ENCODE measurements at regions not wholly inside any gene's neighbourhood (a gene's known extent, or its start where the extent isn't known, plus 50 kb on each side); places are given as distances from the start of the nearest gene placed in this dataset.

DNA sequence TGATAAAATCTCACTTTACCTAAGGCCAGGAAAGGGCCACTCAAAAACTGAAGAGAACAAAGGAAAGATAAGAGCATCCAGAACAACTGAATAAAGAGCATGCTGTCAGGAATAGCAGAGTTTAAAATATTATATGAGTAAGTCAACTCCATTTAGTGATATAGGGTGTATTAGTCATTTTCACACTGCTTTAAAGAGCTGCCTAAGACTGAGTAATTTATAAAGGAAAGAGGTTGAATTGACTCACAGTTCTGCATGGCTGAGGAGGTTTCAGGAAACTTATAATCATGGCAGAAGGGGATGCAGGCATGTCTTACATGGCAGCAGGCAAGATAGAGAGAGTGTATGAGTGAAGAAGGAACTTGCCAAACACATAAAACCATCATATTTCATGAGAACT lies 778.0 kb upstream of the NECTIN3 start:
- H3K4me2 ChIP-seq (ENCODE audit: low read length), result no peak overlapping the region
- no peaks in the 10 kb centered on the region for H3K79me2 ChIP-seq (replicated peaks; ENCODE audit: insufficient read depth, low read length)
- H2AFZ ChIP-seq (ENCODE audit: low read depth, low read length), result no peak overlapping the region
- no peaks in the 10 kb centered on the region for H3F3A ChIP-seq (ENCODE audit: insufficient read depth, low read length, poor library complexity, severe bottlenecking)
- H3K36me3 ChIP-seq (ENCODE audit: insufficient read depth, low read length), result no peaks in the 10 kb centered on the region
- no peaks in the 10 kb centered on the region for H3K9me2 ChIP-seq (ENCODE audit: insufficient read depth, low read length)
- H3K27ac ChIP-seq (ENCODE audit: low read length), result no peak overlapping the region
- no peak overlapping the region for H3K4me3 ChIP-seq (ENCODE audit: low read length)
- TF ChIP-seq RAD21 (conservative IDR thresholded peaks at IDR 0.05), result no peak
- H4K20me1 ChIP-seq (ENCODE audit: insufficient read depth), result no peaks in the 10 kb centered on the region
- H3K27me3 ChIP-seq (ENCODE audit: insufficient read depth, low read depth, low read length), result no peaks in the 10 kb centered on the region
- no peaks in the 10 kb centered on the region for H3K9me3 ChIP-seq (ENCODE audit: low read length)
- no peak overlapping the region for H3K9ac ChIP-seq (ENCODE audit: low read length)

DNA sequence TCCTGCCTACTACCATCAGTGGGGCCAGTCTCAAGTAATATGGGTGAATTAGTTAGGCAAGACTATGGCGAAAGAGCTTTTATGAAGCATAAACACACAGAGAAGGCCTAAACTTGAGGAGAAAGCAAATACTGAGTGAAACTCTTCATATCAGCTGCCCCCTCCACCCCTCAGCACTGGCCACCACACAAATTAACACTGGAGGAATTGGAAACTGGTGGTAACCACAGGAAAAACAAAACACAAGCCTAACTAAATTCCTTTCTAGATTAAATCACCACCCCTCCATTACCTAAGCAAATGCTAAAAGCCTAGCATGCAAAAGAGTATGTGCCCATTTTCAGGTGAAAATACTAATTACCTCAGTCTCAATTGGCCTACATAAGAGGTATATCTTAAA lies 774.7 kb upstream of the NECTIN3 start:
- Histone ChIP-seq H3K9me2 (ENCODE audit: insufficient read depth, low read length) (no peaks in the 10 kb centered on the region), H3K36me3 (ENCODE audit: insufficient read depth, low read length) (no peaks in the 10 kb centered on the region), H3K4me2 (ENCODE audit: low read length) (no peak overlapping the region), H3K9ac (ENCODE audit: low read length) (no peak overlapping the region), H3K4me3 (ENCODE audit: low read length) (no peak overlapping the region), H3F3A (ENCODE audit: insufficient read depth, low read length, poor library complexity, severe bottlenecking) (no peaks in the 10 kb centered on the region), H3K27ac (ENCODE audit: low read length) (no peak overlapping the region), H3K27me3 (ENCODE audit: insufficient read depth, low read depth, low read length) (no peaks in the 10 kb centered on the region), H3K9me3 (ENCODE audit: low read length) (no peaks in the 10 kb centered on the region), H3K79me2 (replicated peaks; ENCODE audit: insufficient read depth, low read length) (no peaks in the 10 kb centered on the region), H4K20me1 (ENCODE audit: insufficient read depth) (no peaks in the 10 kb centered on the region), H2AFZ (ENCODE audit: low read depth, low read length) (no peak overlapping the region)
- TF ChIP-seq MXI1 (conservative IDR thresholded peaks at IDR 0.05; ENCODE audit: poor library complexity, severe bottlenecking) (no peak), TAF1 (IDR thresholded peaks at IDR 0.05; ENCODE audit: low read depth) (no peak), EP300 (conservative IDR thresholded peaks at IDR 0.05; ENCODE audit: poor library complexity, severe bottlenecking) (no peak), SMC3 (conservative IDR thresholded peaks at IDR 0.05; ENCODE audit: poor library complexity) (no peak), POLR2AphosphoS5 (IDR thresholded peaks at IDR 0.05) (no peak), RAD21 (conservative IDR thresholded peaks at IDR 0.05) (no peak)
- TF ChIP-seq, protein P1, sequence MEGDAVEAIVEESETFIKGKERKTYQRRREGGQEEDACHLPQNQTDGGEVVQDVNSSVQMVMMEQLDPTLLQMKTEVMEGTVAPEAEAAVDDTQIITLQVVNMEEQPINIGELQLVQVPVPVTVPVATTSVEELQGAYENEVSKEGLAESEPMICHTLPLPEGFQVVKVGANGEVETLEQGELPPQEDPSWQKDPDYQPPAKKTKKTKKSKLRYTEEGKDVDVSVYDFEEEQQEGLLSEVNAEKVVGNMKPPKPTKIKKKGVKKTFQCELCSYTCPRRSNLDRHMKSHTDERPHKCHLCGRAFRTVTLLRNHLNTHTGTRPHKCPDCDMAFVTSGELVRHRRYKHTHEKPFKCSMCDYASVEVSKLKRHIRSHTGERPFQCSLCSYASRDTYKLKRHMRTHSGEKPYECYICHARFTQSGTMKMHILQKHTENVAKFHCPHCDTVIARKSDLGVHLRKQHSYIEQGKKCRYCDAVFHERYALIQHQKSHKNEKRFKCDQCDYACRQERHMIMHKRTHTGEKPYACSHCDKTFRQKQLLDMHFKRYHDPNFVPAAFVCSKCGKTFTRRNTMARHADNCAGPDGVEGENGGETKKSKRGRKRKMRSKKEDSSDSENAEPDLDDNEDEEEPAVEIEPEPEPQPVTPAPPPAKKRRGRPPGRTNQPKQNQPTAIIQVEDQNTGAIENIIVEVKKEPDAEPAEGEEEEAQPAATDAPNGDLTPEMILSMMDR (IDR thresholded peaks at IDR 0.05; ENCODE audit: poor library complexity, severe bottlenecking), result no peak
- TF ChIP-seq, protein P2, sequence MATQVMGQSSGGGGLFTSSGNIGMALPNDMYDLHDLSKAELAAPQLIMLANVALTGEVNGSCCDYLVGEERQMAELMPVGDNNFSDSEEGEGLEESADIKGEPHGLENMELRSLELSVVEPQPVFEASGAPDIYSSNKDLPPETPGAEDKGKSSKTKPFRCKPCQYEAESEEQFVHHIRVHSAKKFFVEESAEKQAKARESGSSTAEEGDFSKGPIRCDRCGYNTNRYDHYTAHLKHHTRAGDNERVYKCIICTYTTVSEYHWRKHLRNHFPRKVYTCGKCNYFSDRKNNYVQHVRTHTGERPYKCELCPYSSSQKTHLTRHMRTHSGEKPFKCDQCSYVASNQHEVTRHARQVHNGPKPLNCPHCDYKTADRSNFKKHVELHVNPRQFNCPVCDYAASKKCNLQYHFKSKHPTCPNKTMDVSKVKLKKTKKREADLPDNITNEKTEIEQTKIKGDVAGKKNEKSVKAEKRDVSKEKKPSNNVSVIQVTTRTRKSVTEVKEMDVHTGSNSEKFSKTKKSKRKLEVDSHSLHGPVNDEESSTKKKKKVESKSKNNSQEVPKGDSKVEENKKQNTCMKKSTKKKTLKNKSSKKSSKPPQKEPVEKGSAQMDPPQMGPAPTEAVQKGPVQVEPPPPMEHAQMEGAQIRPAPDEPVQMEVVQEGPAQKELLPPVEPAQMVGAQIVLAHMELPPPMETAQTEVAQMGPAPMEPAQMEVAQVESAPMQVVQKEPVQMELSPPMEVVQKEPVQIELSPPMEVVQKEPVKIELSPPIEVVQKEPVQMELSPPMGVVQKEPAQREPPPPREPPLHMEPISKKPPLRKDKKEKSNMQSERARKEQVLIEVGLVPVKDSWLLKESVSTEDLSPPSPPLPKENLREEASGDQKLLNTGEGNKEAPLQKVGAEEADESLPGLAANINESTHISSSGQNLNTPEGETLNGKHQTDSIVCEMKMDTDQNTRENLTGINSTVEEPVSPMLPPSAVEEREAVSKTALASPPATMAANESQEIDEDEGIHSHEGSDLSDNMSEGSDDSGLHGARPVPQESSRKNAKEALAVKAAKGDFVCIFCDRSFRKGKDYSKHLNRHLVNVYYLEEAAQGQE (IDR thresholded peaks at IDR 0.05; ENCODE audit: borderline replicate concordance), result no peak

DNA sequence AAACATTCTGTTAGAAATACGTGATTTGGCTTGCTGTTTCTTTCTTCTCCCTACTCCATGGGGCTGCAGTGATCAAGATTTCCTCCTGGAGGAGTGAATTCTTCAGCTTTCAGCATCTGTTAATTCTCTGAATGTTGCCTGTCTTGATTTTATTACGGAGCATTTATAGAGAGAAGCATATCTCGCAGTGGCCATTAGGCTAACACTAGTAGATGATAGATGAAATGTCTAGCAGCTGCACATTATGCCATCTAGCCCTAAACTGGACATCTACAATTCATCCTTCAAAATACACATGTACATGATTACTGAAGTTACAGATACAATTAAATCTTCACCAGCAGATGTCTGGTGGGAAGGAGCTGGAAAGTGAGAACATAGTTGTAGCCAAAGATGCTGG lies 769.8 kb upstream of the NECTIN3 start:
- Histone ChIP-seq H3K27me3 (ENCODE audit: insufficient read depth, low read depth, low read length) (no peaks in the 10 kb centered on the region), H3K9ac (ENCODE audit: low read length) (no peak overlapping the region), H4K20me1 (ENCODE audit: insufficient read depth) (no peaks in the 10 kb centered on the region), H3K9me3 (ENCODE audit: low read length) (no peaks in the 10 kb centered on the region), H3K9me2 (ENCODE audit: insufficient read depth, low read length) (no peaks in the 10 kb centered on the region), H3K36me3 (ENCODE audit: insufficient read depth, low read length) (no peaks in the 10 kb centered on the region), H3K4me3 (ENCODE audit: low read length) (no peak overlapping the region), H3K27ac (ENCODE audit: low read length) (no peak overlapping the region), H2AFZ (ENCODE audit: low read depth, low read length) (no peak overlapping the region), H3K79me2 (replicated peaks; ENCODE audit: insufficient read depth, low read length) (no peaks in the 10 kb centered on the region), H3K4me2 (ENCODE audit: low read length) (no peak overlapping the region), H3F3A (ENCODE audit: insufficient read depth, low read length, poor library complexity, severe bottlenecking) (no peaks in the 10 kb centered on the region)
- TF ChIP-seq EZH2 (IDR thresholded peaks at IDR 0.05; ENCODE audit: borderline replicate concordance, insufficient read depth, low read length, poor library complexity, severe bottlenecking) (no peak), SMC3 (conservative IDR thresholded peaks at IDR 0.05; ENCODE audit: poor library complexity) (no peak), POLR2AphosphoS5 (IDR thresholded peaks at IDR 0.05) (no peak), MXI1 (conservative IDR thresholded peaks at IDR 0.05; ENCODE audit: poor library complexity, severe bottlenecking) (no peak), TAF1 (IDR thresholded peaks at IDR 0.05; ENCODE audit: low read depth) (no peak), EP300 (conservative IDR thresholded peaks at IDR 0.05; ENCODE audit: poor library complexity, severe bottlenecking) (no peak), RAD21 (conservative IDR thresholded peaks at IDR 0.05) (no peak)
- TF ChIP-seq, protein P1 (IDR thresholded peaks at IDR 0.05; ENCODE audit: poor library complexity, severe bottlenecking), result no peak
- TF ChIP-seq, protein P2 (IDR thresholded peaks at IDR 0.05; ENCODE audit: borderline replicate concordance), result no peak
